ENCODE measurements at regions not wholly inside any gene's neighbourhood (a gene's known extent, or its start where the extent isn't known, plus 50 kb on each side); places are given as distances from the start of the nearest gene placed in this dataset.

DNA sequence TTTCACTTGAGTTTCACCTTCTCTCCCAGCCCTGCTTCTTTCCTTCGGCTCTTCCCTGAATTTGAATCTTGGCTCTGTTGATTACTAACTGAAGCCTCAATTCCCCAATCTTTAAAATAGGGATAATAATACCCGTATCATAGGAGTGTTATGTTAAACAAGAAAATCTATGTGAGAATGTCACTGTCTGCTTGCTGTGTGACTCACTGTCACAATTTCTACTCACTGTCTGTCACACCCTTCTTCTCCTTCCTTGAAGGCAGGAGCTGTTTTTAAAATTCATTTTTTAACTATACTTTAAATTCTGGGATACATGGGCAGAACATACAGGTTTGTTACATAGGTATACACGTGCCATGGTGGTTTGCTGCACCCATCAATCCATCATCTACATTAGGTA lies 141.6 kb upstream of the CXCR4 start:
- Histone ChIP-seq H3K9ac (no peak overlapping the region), H3K9me2 (no peaks in the 10 kb centered on the region), H3K27me3 (ENCODE audit: insufficient read depth) (no peaks in the 10 kb centered on the region), H2AFZ (ENCODE audit: low read depth) (no peak overlapping the region), H3K4me1 (ENCODE audit: control insufficient read depth in 1 of 2, insufficient read depth in 2 of 2, low read depth in 1 of 2, low read length in 1 of 2) (peaks cover 0 to 8% of the 10 kb centered on the region in 2 experiments; a peak in 2 of 4 replicates), H3K4me3 (ENCODE audit: low read depth in 2 of 2, low read length in 1 of 2) (no peak overlapping the region), H3K27ac (ENCODE audit: low read depth in 2 of 2, low read length in 1 of 2) (no peak overlapping the region), H3F3A (replicated peaks; ENCODE audit: insufficient read depth) (no peaks in the 10 kb centered on the region), H3K4me2 (no peak overlapping the region), H3K79me2 (ENCODE audit: insufficient read depth) (no peaks in the 10 kb centered on the region), H3K36me3 (replicated peaks in 1 of 2; ENCODE audit: control insufficient read depth in 1 of 2, insufficient read depth in 2 of 2, low read length in 1 of 2) (no peaks in the 10 kb centered on the region), H3K9me3 (no peaks in the 10 kb centered on the region), H4K20me1 (ENCODE audit: insufficient read depth) (no peaks in the 10 kb centered on the region)
- TF ChIP-seq TCF12 (IDR thresholded peaks at IDR 0.05) (no peak), MXI1 (IDR thresholded peaks at IDR 0.05; ENCODE audit: low read depth, low read length) (no peak), GABPA (IDR thresholded peaks at IDR 0.05; ENCODE audit: low read depth) (no peak), SMC3 (IDR thresholded peaks at IDR 0.05; ENCODE audit: low read depth, low read length) (no peak), RXRA (IDR thresholded peaks at IDR 0.05; ENCODE audit: borderline replicate concordance, low read depth) (no peak), NRF1 (IDR thresholded peaks at IDR 0.05; ENCODE audit: low read depth, low read length) (no peak), MEF2A (IDR thresholded peaks at IDR 0.05; ENCODE audit: borderline replicate concordance, low read depth) (no peak), ELF1 (IDR thresholded peaks at IDR 0.05) (no peak), GATA2 (CRISPR knock-in tag; IDR thresholded peaks at IDR 0.05) (no peak), RAD21 (IDR thresholded peaks at IDR 0.05; ENCODE audit: low read length) (no peak), TAF1 (IDR thresholded peaks at IDR 0.05; ENCODE audit: borderline replicate concordance, low read depth, low read length) (no peak), POLR2AphosphoS5 (IDR thresholded peaks at IDR 0.05; ENCODE audit: low read depth, low read length) (no peak), RCOR1 (IDR thresholded peaks at IDR 0.05; ENCODE audit: low read length) (no peak)
- TF ChIP-seq, protein P1, sequence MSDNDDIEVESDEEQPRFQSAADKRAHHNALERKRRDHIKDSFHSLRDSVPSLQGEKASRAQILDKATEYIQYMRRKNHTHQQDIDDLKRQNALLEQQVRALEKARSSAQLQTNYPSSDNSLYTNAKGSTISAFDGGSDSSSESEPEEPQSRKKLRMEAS (IDR thresholded peaks at IDR 0.05; ENCODE audit: low read depth), result no peak
- TF ChIP-seq, protein P2, sequence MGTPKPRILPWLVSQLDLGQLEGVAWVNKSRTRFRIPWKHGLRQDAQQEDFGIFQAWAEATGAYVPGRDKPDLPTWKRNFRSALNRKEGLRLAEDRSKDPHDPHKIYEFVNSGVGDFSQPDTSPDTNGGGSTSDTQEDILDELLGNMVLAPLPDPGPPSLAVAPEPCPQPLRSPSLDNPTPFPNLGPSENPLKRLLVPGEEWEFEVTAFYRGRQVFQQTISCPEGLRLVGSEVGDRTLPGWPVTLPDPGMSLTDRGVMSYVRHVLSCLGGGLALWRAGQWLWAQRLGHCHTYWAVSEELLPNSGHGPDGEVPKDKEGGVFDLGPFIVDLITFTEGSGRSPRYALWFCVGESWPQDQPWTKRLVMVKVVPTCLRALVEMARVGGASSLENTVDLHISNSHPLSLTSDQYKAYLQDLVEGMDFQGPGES (IDR thresholded peaks at IDR 0.05; ENCODE audit: low read depth, low read length), result no peak
- TF ChIP-seq, protein P3, sequence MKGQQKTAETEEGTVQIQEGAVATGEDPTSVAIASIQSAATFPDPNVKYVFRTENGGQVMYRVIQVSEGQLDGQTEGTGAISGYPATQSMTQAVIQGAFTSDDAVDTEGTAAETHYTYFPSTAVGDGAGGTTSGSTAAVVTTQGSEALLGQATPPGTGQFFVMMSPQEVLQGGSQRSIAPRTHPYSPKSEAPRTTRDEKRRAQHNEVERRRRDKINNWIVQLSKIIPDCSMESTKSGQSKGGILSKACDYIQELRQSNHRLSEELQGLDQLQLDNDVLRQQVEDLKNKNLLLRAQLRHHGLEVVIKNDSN (IDR thresholded peaks at IDR 0.05; ENCODE audit: borderline replicate concordance, low read depth), result no peak
- TF ChIP-seq, protein P4, sequence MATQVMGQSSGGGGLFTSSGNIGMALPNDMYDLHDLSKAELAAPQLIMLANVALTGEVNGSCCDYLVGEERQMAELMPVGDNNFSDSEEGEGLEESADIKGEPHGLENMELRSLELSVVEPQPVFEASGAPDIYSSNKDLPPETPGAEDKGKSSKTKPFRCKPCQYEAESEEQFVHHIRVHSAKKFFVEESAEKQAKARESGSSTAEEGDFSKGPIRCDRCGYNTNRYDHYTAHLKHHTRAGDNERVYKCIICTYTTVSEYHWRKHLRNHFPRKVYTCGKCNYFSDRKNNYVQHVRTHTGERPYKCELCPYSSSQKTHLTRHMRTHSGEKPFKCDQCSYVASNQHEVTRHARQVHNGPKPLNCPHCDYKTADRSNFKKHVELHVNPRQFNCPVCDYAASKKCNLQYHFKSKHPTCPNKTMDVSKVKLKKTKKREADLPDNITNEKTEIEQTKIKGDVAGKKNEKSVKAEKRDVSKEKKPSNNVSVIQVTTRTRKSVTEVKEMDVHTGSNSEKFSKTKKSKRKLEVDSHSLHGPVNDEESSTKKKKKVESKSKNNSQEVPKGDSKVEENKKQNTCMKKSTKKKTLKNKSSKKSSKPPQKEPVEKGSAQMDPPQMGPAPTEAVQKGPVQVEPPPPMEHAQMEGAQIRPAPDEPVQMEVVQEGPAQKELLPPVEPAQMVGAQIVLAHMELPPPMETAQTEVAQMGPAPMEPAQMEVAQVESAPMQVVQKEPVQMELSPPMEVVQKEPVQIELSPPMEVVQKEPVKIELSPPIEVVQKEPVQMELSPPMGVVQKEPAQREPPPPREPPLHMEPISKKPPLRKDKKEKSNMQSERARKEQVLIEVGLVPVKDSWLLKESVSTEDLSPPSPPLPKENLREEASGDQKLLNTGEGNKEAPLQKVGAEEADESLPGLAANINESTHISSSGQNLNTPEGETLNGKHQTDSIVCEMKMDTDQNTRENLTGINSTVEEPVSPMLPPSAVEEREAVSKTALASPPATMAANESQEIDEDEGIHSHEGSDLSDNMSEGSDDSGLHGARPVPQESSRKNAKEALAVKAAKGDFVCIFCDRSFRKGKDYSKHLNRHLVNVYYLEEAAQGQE (IDR thresholded peaks at IDR 0.05; ENCODE audit: low read depth, low read length), result no peak
- CTCF ChIA-PET, result interaction anchor here (0.6 to 1.5 kb wide), 3 partner anchors 9 to 69 kb away, joined by 3 read pairs; no protein-coding TSS in a partner anchor
- POLR2A ChIA-PET, result no interaction called here
- 32% methylated on average over 3 of the region's 3 CpGs for WGBS (ENCODE audit: low lambda C conversion rate)
- DNase-seq, result no peak
